GM21717 (cell line): ENCODE measurements at regions not wholly inside any gene's neighbourhood (a gene's known extent, or its start where the extent isn't known, plus 50 kb on each side); places are given as distances from the start of the nearest gene placed in this dataset.

Source experiments
- ATAC-seq: cut with Tn5 transposase; IDR thresholded peaks from one replicate; pipeline ENCODE4 v1.9.1; 2021; ENCODE audit warnings: mild to moderate bottlenecking, moderate library complexity; ENCODE audit not compliant: unreplicated experiment

GRCh38 chr3:71858503-71859122 lies 73.7 kb upstream of the PROK2 start:
- ATAC-seq, result no peak

- ATAC-seq, result no peak
Observed at GRCh38 chr3:71857956-71858355, 73.0 kb upstream of the PROK2 start.

GRCh38 chr3:71854706-71855105 lies 69.8 kb upstream of the PROK2 start:
- no peak for ATAC-seq

- no peak for ATAC-seq
Observed at GRCh38 chr3:71854096-71854495, 69.1 kb upstream of the PROK2 start.

GRCh38 chr3:71851878-71852277 lies 66.9 kb upstream of the PROK2 start:
- no peak for ATAC-seq

GRCh38 chr3:71850654-71851053 lies 65.7 kb upstream of the PROK2 start:
- ATAC-seq, result no peak

GRCh38 chr3:71849681-71850080 lies 64.7 kb upstream of the PROK2 start:
- ATAC-seq, result no peak

- no peak for ATAC-seq
Observed at GRCh38 chr3:71847794-71848193, 62.8 kb upstream of the PROK2 start.

GRCh38 chr3:71846185-71846584 lies 61.2 kb upstream of the PROK2 start:
- no peak for ATAC-seq

- no peak for ATAC-seq
Observed at GRCh38 chr3:71843071-71843470, 58.1 kb upstream of the PROK2 start.

GRCh38 chr3:71838406-71838805 lies 53.5 kb upstream of the PROK2 start:
- ATAC-seq, result no peak
